GM19193 (cell line): ENCODE measurements at regions not wholly inside any gene's neighbourhood (a gene's known extent, or its start where the extent isn't known, plus 50 kb on each side); places are given as distances from the start of the nearest gene placed in this dataset.

Experiments used
- POLR2A ChIP-seq: IDR thresholded peaks from 4 replicates; pipeline ENCODE4 v1.6.1; 2011; ENCODE audit not compliant: insufficient read depth, insufficient read length; ENCODE audit errors: extremely low read depth

- no peak for TF ChIP-seq POLR2A
These were observed 529.4 kb downstream of the CCDC85A start for GRCh38 chr2:56713161-56713676.

- TF ChIP-seq POLR2A, result no peak
These were observed 530.2 kb downstream of the CCDC85A start for GRCh38 chr2:56713978-56714377.

DNA sequence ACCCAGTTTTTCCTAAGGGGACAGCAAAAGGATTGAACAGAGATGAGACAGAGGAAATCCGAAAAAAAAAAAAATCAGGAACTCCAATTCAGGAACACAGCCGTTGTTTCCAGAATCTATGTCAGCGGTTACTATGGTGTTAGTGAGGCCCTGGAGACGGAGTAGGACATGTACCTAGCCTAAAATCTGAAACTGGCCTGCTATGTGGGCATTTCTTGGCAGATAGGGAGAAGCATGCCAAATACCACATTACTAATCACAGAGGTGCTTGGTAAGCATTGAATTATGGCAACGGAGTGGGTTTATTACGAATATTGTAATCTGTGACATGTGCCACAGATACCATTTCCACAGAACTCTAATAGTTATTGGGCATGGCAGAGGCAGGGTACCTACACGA lies 530.6 kb downstream of the CCDC85A start:
- TF ChIP-seq POLR2A, result no peak

DNA sequence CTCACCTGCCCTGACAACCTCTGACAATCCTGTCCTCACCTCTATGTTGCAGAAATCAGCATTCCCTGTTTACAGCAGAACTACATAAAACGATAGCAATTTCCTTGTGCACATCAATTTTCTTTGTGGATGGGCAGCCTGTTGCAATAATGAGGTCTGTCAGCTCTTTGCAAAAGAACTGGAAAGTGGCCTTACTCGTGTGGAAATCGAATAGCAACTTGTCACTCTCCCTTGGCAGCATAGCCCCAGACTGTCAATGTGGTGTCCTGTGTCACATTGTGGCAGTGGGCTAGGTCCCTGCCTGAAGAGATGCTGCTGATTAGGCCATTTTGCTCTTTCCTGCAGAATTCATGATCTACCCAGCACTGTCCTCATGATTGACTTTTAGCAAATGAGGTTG lies 531.9 kb downstream of the CCDC85A start:
- TF ChIP-seq POLR2A, result no peak

DNA sequence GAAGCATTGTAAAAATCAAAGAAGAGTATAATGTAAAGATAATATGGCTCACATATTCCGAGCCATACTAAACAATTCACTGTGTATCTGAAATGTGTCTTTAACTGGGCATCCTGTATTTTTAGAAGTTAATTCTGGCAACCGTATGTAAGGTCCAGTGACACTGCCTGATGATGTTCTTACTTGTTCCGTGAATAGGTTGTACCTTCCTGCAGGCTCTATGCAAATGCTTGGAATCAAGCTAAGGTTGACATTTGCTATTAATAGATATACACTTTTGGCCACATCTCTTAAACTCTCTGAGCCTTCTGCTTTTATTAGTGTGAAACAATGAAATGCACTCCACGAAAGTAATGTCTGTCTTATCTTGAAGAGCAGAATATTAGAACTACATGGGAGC lies 534.6 kb downstream of the CCDC85A start:
- TF ChIP-seq POLR2A, result no peak

DNA sequence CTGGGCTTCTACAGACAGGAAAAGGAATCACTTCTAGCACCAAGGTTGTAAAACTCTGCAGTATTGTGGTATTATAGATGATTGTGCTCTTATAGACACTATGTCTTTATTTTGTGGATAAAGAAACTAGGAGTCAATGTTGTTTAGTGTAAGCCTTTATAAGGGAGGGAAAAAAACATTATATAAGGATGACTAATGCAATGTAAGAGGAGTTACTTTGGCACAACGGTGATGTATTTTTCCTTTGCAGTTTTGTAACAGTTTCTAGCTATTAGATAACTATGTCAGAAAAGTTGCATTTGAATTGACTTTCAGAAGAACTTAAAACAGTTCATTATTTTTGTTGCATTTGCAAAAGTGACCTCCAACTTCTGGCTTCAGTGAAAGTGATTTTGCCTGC lies 545.4 kb downstream of the CCDC85A start:
- no peak for TF ChIP-seq POLR2A

- no peak for TF ChIP-seq POLR2A
These were observed 549.2 kb downstream of the CCDC85A start for GRCh38 chr2:56732946-56733345.

GRCh38 chr2:56739413-56739812 lies 555.6 kb downstream of the CCDC85A start:
- no peak for TF ChIP-seq POLR2A

DNA sequence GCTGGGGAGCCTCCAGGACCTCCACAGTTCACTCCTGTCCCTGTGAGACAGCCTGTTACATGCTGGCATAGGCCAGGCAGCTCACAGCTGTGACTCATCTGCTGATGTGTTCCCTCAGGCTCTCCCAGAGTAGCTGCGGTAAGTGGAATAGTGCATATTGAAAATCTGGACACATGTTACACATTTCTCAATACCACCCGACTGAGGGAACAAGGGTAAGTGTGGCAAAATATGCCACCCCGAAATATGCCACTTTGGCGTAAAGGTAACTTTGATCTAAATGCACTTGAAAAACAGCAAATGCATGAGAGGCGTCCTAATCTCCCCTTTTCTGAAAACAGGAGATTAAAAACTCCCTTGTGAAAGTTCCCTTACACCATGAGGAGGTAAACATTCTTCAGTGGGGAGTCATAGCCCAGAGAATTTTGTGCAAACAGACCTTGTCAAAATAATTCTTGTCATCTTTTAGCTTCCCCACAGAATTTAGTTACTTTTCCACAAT lies 557.9 kb downstream of the CCDC85A start:
- no peak for TF ChIP-seq POLR2A

DNA sequence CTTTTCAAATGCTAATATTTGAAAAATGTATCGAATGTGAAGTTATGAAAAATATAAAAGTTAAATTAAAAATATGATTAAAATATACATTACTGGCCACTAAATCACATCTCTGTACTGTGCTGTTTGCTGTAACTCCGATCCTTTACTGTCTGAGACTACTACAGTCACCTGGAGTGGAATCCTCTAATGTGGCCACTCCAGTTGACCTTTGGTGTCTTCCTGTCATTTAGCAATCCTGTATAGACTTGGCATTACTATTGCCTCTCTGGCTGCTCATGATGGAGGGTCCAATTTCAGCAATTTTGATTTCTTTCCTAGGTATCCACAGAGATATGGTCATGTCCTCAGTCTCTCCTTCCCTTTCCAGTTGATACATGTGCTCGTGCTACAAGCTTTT lies 560.0 kb downstream of the CCDC85A start:
- no peak for TF ChIP-seq POLR2A

DNA sequence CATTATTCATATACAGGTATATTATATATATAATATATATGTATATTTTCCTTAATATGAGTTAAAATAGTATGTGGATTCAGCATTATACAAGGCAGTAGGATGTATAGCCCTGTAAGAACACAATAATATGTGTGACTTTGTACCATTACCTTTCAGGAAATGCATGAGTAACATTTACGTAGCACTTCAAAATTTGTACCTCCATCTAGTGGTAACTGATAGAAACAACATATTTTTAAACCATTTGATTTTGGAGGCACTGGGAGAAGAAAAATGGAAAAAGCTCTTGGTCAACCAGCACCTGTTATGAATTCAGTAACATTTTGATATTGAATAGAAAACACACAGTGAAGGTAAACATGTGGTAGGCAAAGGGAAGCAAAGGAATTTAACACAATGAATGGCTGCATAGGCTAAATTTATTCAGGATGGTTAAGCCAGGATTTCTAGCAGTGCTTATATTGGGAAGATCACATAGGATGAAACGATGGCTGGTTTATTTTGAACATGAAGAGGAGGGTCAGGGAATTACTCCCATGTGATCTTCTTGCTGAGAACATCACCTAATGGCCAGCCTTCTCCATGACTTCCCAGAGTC lies 565.5 kb downstream of the CCDC85A start:
- TF ChIP-seq POLR2A, result no peak

DNA sequence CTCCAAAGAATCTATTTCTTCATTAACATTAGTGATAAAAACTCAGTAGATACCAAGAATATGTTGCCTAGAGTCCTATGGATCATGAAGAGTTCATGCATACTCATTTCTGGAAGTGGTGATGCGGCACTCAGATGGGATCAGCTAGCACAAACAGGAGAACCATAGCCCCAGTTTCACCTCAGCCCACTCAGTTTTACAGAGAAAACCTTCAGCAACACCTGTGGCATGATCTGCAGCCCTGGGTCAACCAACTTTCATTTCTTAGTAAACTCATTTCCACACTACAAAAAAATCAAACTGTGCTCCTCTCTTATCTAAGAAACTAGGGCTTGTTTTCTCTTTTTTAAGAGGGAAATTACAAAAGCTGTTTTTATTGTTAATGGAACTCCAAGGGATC lies 569.4 kb downstream of the CCDC85A start:
- no peak for TF ChIP-seq POLR2A

- TF ChIP-seq POLR2A, result no peak
These were observed 570.4 kb downstream of the CCDC85A start for GRCh38 chr2:56754066-56754615.

GRCh38 chr2:56754627-56755026 lies 570.8 kb downstream of the CCDC85A start:
- no peak for TF ChIP-seq POLR2A

DNA sequence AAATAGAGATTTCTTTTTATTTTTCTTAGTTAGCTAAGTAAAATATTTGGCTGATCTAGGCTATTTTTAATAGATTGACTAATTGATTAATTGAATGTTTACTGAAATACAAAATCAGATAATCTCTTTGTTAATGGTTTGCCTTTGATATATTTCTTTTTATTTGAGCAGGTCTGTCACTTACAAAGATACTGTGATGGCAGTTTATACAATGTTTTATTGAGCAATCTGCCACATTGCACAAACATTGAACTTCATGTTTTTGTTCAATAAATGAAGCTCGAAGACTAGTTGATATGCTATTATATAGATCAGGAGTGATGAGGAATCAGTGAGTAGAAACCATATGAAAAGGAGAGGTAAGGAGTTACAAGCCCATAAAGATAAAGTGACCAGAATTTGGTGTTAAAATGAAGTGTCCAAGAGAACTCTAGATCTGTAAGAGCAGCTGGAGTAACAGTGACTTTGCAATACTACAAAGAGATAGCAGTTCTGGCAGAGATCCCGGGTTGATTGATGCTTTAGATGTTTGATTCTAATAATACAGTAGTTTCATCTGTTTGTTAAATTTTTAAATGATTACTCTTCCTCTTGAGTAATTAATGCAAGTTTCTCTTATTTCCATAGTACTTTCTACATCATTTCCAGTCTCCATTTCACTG lies 574.2 kb downstream of the CCDC85A start:
- no peak for TF ChIP-seq POLR2A

DNA sequence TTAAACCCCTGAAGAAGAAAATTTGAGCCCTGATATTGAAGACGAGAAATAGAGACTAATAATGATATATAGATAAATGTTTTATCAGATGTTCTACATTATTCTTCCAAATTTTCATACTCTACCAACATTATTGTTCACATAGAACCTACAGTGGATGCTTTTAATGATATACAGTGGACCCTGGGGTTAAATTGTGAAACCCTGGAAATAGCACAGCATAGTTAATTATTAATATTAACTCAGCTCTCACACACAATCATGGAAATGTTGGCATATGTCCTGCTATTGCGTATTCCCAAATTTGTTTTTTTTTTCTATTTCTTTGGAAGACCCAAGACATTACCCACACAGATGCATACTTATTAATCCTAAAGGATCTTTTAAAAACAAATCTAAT lies 579.9 kb downstream of the CCDC85A start:
- no peak for TF ChIP-seq POLR2A
